CD14-positive monocyte (primary cell): ENCODE measurements at regions not wholly inside any gene's neighbourhood (a gene's known extent, or its start where the extent isn't known, plus 50 kb on each side); places are given as distances from the start of the nearest gene placed in this dataset.

Experiments
- DNase-seq, 3 donors: peaks; one replicate each; pipeline ENCODE4 v3.0.0-alpha.2; 2011 to 2022
- H2AFZ ChIP-seq: 2 replicates; pipeline ENCODE4 v1.6.0; 2012; ENCODE audit warnings: mild to moderate bottlenecking, low read depth, low read length, inconsistent platforms; ENCODE audit not compliant: insufficient read depth, poor library complexity, severe bottlenecking
- H3K27ac ChIP-seq, 2 donors: 1 replicate in 1 of 2; 2 replicates in 1 of 2; pipeline ENCODE4 v1.5.1; 2012 to 2013; ENCODE audit warnings: low read length in 2 of 2, control low read depth in 1 of 2, inconsistent platforms in 1 of 2, low read depth in 1 of 2, mild to moderate bottlenecking in 1 of 2
- H3K27me3 ChIP-seq, 2 donors: one replicate each; pipeline versions ENCODE4 v1.6.0 to v1.6.1; 2011 to 2013; ENCODE audit warnings: low read length in 2 of 2; ENCODE audit not compliant: control insufficient read depth in 2 of 2, insufficient read depth in 2 of 2
- H3K36me3 ChIP-seq, 2 donors: replicated peaks in 1 of 2; 1 replicate in 1 of 2; 2 replicates in 1 of 2; pipeline versions ENCODE4 v1.5.1 to v1.6.1; 2012 to 2013; ENCODE audit warnings: low read length in 2 of 2, control low read depth in 1 of 2, inconsistent platforms in 1 of 2, mild to moderate bottlenecking in 1 of 2; ENCODE audit not compliant: insufficient read depth in 2 of 2, control insufficient read depth in 1 of 2
- H3K4me1 ChIP-seq, 2 donors: 1 replicate in 1 of 2; 2 replicates in 1 of 2; pipeline versions ENCODE4 v1.5.1 to v1.6.1; 2012 to 2013; ENCODE audit warnings: low read length in 2 of 2, control low read depth in 1 of 2, inconsistent platforms in 1 of 2, mild to moderate bottlenecking in 1 of 2, moderate library complexity in 1 of 2; ENCODE audit not compliant: insufficient read depth in 2 of 2, control insufficient read depth in 1 of 2
- H3K4me2 ChIP-seq: replicated peaks from 2 replicates; pipeline ENCODE3; 2012; ENCODE audit warnings: low read length, moderate library complexity, mild to moderate bottlenecking; ENCODE audit not compliant: poor library complexity, severe bottlenecking; ENCODE audit errors: extremely low read depth
- H3K4me3 ChIP-seq, 3 experiments: fragments of 200-600 bp in 1 of 3; sonication (generic) in 1 of 3; replicated peaks in 1 of 3; 1 replicate in 2 of 3; 2 replicates in 1 of 3; pipeline ENCODE4 v1.5.1; 2011 to 2013; ENCODE audit warnings: low read length in 3 of 3, mild to moderate bottlenecking in 3 of 3, control low read depth in 2 of 3, low read depth in 2 of 3, inconsistent platforms in 1 of 3, moderate library complexity in 1 of 3
- H3K79me2 ChIP-seq: 2 replicates; pipeline ENCODE4 v1.6.0; 2012; ENCODE audit warnings: mild to moderate bottlenecking, control low read depth, inconsistent platforms, low read length, moderate library complexity; ENCODE audit not compliant: insufficient read depth
- H3K9ac ChIP-seq: 2 replicates; pipeline ENCODE4 v1.6.0; 2017; ENCODE audit warnings: low read length, mild to moderate bottlenecking; ENCODE audit not compliant: insufficient read depth, poor library complexity, severe bottlenecking
- H3K9me3 ChIP-seq, 2 donors: replicated peaks in 1 of 2; 1 replicate in 1 of 2; 2 replicates in 1 of 2; pipeline versions ENCODE4 v1.5.1 to v1.6.1; 2012 to 2013; ENCODE audit warnings: low read length in 2 of 2, control low read depth in 1 of 2; ENCODE audit not compliant: control insufficient read depth in 1 of 2, insufficient read depth in 1 of 2
- H4K20me1 ChIP-seq: 2 replicates; pipeline ENCODE4 v1.6.0; 2012; ENCODE audit warnings: mild to moderate bottlenecking, low read length, control low read depth, moderate library complexity; ENCODE audit not compliant: insufficient read depth
- H3K27ac Mint-ChIP-seq, 7 donors: one replicate each; pipeline ENCODE4 v1.8.0; 2020; ENCODE audit warnings: mild to moderate bottlenecking in 7 of 7, mixed read lengths in 7 of 7, moderate library complexity in 6 of 7, inconsistent platforms in 2 of 7
- H3K27me3 Mint-ChIP-seq, 3 donors: one replicate each; pipeline ENCODE4 v1.8.0; 2021 to 2022; ENCODE audit warnings: low read depth in 3 of 3, mild to moderate bottlenecking in 3 of 3, mixed read lengths in 3 of 3, moderate library complexity in 3 of 3, inconsistent platforms in 1 of 3
- H3K36me3 Mint-ChIP-seq, 2 donors: one replicate each; pipeline ENCODE4 v1.8.0; 2020; ENCODE audit warnings: mixed read lengths in 2 of 2, inconsistent platforms in 1 of 2, mild to moderate bottlenecking in 1 of 2
- H3K4me1 Mint-ChIP-seq: one replicate; pipeline ENCODE4 v1.8.0; 2020; ENCODE audit warnings: mild to moderate bottlenecking, mixed read lengths
- H3K4me3 Mint-ChIP-seq, 2 donors: one replicate each; pipeline ENCODE4 v1.8.0; 2020; ENCODE audit warnings: mild to moderate bottlenecking in 2 of 2, mixed read lengths in 2 of 2, moderate library complexity in 1 of 2
- H3K9me3 Mint-ChIP-seq, 7 donors: one replicate each; pipeline ENCODE4 v1.8.0; 2020 to 2022; ENCODE audit warnings: mixed read lengths in 7 of 7, mild to moderate bottlenecking in 6 of 7, moderate library complexity in 6 of 7, inconsistent platforms in 2 of 7
- WGBS: methylation state at CpG from one replicate; pipeline ENCODE4 v1.1.5; 2013; ENCODE audit warnings: missing lambda C conversion rate; ENCODE audit not compliant: insufficient coverage; 5-methylcytosine and 5-hydroxymethylcytosine counted together
- intact Hi-C, 2 donors: fragments of 100-400 bp; cut with micrococcal nuclease; formaldehyde crosslinking; loops; one replicate each; pipeline versions ENCODE4 v1.15.0 to v1.15.1; 2023
- TF ChIP-seq, protein P1 (sequence below): fragments of 200-600 bp; IDR thresholded peaks from one replicate; pipeline ENCODE4 v1.8.0; 2022; ENCODE audit warnings: antibody characterized with exemption, mild to moderate bottlenecking

DNA sequence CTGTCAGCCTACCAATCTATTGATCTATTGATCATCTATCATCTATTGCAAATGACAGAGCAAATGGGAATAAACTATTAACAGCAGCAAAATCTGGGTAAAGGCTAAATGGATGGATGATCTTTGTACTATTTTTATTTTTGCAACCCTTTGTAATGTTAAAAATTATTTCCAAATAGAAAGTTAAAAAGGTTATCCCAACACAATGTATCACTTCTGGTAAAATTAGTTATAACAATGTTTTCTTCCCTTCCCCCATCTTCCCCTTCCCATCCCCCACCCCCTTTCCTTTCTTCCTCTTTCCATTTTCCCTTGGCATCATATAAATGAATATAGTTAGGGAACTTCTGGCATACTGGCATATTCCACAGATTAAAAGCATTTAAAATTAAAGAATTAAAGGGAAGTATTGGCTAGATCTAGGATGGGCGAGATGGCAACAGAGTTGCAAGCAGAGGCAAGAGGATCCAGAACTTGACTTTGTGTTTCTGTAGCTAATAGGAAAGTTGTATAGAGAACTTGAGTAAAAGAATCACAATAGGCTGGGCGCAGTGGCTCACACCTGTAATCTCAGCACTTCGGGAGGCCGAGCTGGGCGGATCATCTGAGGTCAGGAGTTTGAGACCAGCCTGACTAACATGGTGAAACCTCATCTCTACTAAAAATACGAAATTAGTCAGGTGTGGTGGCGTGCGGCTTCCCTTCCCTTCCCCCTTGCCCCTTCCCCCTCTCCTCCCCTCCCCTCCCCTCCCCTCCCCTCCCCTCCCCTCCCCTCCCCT, 66.6 kb upstream of the TAF11L2 start:
- Histone ChIP-seq H3K9me3 (peaks cover 0 to 5% of the 10 kb centered on the region in 2 donors), H3K4me3 (no peak overlapping the region), H3K9ac (no peak overlapping the region), H3K4me1 (peaks cover 17 to 21% of the 10 kb centered on the region in 2 donors), H3K27ac (no peak overlapping the region), H3K4me2 (peak overlapping the region; percentile 13), H4K20me1 (no peaks in the 10 kb centered on the region), H2AFZ (no peak overlapping the region), H3K79me2 (no peaks in the 10 kb centered on the region), H3K27me3 (no peaks in the 10 kb centered on the region), H3K36me3 (no peaks in the 10 kb centered on the region)
- Mint-ChIP-seq H3K4me1 (peaks cover 36% of the 10 kb centered on the region), H3K4me3 (no peak overlapping the region), H3K27ac (peak overlapping the region in 1 of 7 donors; percentile 45), H3K36me3 (peaks cover 0 to 2% of the 10 kb centered on the region in 2 donors), H3K9me3 (peaks cover 0 to 3% (median 0%) of the 10 kb centered on the region in 7 donors), H3K27me3 (peaks cover 0 to 5% (median 2%) of the 10 kb centered on the region in 3 donors)
- DNase-seq, result no peak
- TF ChIP-seq, protein P1, sequence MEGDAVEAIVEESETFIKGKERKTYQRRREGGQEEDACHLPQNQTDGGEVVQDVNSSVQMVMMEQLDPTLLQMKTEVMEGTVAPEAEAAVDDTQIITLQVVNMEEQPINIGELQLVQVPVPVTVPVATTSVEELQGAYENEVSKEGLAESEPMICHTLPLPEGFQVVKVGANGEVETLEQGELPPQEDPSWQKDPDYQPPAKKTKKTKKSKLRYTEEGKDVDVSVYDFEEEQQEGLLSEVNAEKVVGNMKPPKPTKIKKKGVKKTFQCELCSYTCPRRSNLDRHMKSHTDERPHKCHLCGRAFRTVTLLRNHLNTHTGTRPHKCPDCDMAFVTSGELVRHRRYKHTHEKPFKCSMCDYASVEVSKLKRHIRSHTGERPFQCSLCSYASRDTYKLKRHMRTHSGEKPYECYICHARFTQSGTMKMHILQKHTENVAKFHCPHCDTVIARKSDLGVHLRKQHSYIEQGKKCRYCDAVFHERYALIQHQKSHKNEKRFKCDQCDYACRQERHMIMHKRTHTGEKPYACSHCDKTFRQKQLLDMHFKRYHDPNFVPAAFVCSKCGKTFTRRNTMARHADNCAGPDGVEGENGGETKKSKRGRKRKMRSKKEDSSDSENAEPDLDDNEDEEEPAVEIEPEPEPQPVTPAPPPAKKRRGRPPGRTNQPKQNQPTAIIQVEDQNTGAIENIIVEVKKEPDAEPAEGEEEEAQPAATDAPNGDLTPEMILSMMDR, result no peak
- 100% methylated on average over 1 of the region's 8 CpGs for WGBS
- intact Hi-C loops, result loop anchor here in 1 of 2 donors (10.0 kb wide), 1 partner anchor 177 kb away; no protein-coding TSS in a partner anchor

- Mint-ChIP-seq H3K36me3 (peaks cover 0 to 2% of the 10 kb centered on the region in 2 donors), H3K27me3 (peaks cover 0 to 5% (median 2%) of the 10 kb centered on the region in 3 donors), H3K4me1 (peaks cover 41% of the 10 kb centered on the region), H3K9me3 (peaks cover 0 to 3% (median 0%) of the 10 kb centered on the region in 7 donors), H3K4me3 (no peak overlapping the region), H3K27ac (no peak overlapping the region)
- Histone ChIP-seq H3K4me3 (no peak overlapping the region), H2AFZ (no peak overlapping the region), H3K9me3 (peaks cover 0 to 5% of the 10 kb centered on the region in 2 donors), H4K20me1 (no peaks in the 10 kb centered on the region), H3K4me2 (no peak overlapping the region), H3K79me2 (no peaks in the 10 kb centered on the region), H3K36me3 (no peaks in the 10 kb centered on the region), H3K27ac (no peak overlapping the region), H3K9ac (no peak overlapping the region), H3K27me3 (no peaks in the 10 kb centered on the region), H3K4me1 (peaks cover 26 to 32% of the 10 kb centered on the region in 2 donors)
- TF ChIP-seq, protein P1, result no peak
- WGBS, result no CpG with 5 or more reads among the region's 3 CpGs
- no peak for DNase-seq
- intact Hi-C loops, result loop anchor here in 1 of 2 donors (10.0 kb wide), 1 partner anchor 178 kb away; no protein-coding TSS in a partner anchor
Observed at GRCh38 chr5:17432569-17432968, 65.5 kb upstream of the TAF11L2 start.
